Parathyroid adenoma (tissue), 2 donors: ENCODE measurements at regions not wholly inside any gene's neighbourhood (a gene's known extent, or its start where the extent isn't known, plus 50 kb on each side); places are given as distances from the start of the nearest gene placed in this dataset.

Experiments
- H2AFZ ChIP-seq: fragments of 300-600 bp; sonication (generic); one replicate; pipeline ENCODE4 v1.7.0; 2017; ENCODE audit warnings: antibody characterized with exemption, mild to moderate bottlenecking
- H3K27ac ChIP-seq: fragments of 300-600 bp; sonication (generic); one replicate; pipeline ENCODE4 v1.7.0; 2017
- H3K27me3 ChIP-seq: fragments of 300-600 bp; sonication (generic); one replicate; pipeline ENCODE4 v1.7.0; 2017; ENCODE audit warnings: low read length; ENCODE audit not compliant: control insufficient read depth, insufficient read depth
- H3K36me3 ChIP-seq: fragments of 300-600 bp; sonication (generic); one replicate; pipeline ENCODE4 v1.7.0; 2017; ENCODE audit warnings: low read length; ENCODE audit not compliant: control insufficient read depth, insufficient read depth
- H3K4me1 ChIP-seq: fragments of 300-600 bp; sonication (generic); one replicate; pipeline ENCODE4 v1.7.0; 2017; ENCODE audit warnings: control low read depth
- H3K4me2 ChIP-seq: fragments of 300-600 bp; sonication (generic); one replicate; pipeline ENCODE4 v1.7.0; 2017; ENCODE audit warnings: low read length
- H3K4me3 ChIP-seq: fragments of 300-600 bp; sonication (generic); one replicate; pipeline ENCODE4 v1.7.0; 2017; ENCODE audit warnings: low read depth, low read length
- H3K79me2 ChIP-seq: fragments of 300-600 bp; sonication (generic); one replicate; pipeline ENCODE4 v1.7.0; 2017; ENCODE audit warnings: control low read depth
- H3K9ac ChIP-seq: fragments of 300-600 bp; sonication (generic); one replicate; pipeline ENCODE4 v1.7.0; 2017; ENCODE audit warnings: mild to moderate bottlenecking
- H3K9me3 ChIP-seq: fragments of 300-600 bp; sonication (generic); one replicate; pipeline ENCODE4 v1.7.0; 2017; ENCODE audit warnings: low read length; ENCODE audit not compliant: control insufficient read depth
- TF ChIP-seq, protein P1 (sequence below): fragments of 300-600 bp; sonication (generic); IDR thresholded peaks from one replicate; pipeline ENCODE4 v1.7.0; 2017; ENCODE audit warnings: antibody characterized with exemption, mild to moderate bottlenecking
- donor health status: primary hyperparathyroidism.

DNA sequence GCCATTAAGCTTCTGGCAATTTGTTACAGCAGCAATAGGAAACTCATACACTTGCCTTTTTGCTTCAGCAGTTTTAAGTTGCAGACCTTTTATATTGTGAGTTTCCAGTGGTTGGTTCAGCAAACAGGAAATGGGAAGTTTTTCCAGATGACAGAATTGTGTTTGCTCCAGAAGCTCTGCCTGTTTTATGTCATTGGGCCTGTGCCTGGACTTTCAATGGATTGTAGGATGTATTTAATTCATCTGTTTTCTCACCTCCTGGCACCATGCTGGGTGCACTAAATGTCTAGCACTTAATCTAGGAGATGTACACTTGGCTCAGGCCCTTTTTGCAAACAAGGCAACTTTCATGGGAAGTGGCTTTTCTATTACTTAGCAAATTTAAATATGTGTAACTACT lies 100.4 kb upstream of the CLINT1 start:
- H2AFZ ChIP-seq: no peak overlapping the region
- TF ChIP-seq, protein P1, sequence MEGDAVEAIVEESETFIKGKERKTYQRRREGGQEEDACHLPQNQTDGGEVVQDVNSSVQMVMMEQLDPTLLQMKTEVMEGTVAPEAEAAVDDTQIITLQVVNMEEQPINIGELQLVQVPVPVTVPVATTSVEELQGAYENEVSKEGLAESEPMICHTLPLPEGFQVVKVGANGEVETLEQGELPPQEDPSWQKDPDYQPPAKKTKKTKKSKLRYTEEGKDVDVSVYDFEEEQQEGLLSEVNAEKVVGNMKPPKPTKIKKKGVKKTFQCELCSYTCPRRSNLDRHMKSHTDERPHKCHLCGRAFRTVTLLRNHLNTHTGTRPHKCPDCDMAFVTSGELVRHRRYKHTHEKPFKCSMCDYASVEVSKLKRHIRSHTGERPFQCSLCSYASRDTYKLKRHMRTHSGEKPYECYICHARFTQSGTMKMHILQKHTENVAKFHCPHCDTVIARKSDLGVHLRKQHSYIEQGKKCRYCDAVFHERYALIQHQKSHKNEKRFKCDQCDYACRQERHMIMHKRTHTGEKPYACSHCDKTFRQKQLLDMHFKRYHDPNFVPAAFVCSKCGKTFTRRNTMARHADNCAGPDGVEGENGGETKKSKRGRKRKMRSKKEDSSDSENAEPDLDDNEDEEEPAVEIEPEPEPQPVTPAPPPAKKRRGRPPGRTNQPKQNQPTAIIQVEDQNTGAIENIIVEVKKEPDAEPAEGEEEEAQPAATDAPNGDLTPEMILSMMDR: no peak
- no peak overlapping the region for H3K9ac ChIP-seq
- H3K79me2 ChIP-seq: no peaks in the 10 kb centered on the region
- H3K36me3 ChIP-seq: no peaks in the 10 kb centered on the region
- no peak overlapping the region for H3K4me2 ChIP-seq
- H3K9me3 ChIP-seq: no peaks in the 10 kb centered on the region
- H3K4me1 ChIP-seq: no peaks in the 10 kb centered on the region
- H3K27me3 ChIP-seq: no peaks in the 10 kb centered on the region
- H3K4me3 ChIP-seq: no peak overlapping the region
- H3K27ac ChIP-seq: no peak overlapping the region

GRCh38 chr5:157956271-157956885 lies 97.4 kb upstream of the CLINT1 start:
- no peaks in the 10 kb centered on the region for H3K9me3 ChIP-seq
- H3K4me2 ChIP-seq: no peak overlapping the region
- H3K4me3 ChIP-seq: no peak overlapping the region
- H3K4me1 ChIP-seq: no peaks in the 10 kb centered on the region
- TF ChIP-seq, protein P1: no peak
- no peaks in the 10 kb centered on the region for H3K79me2 ChIP-seq
- H3K27ac ChIP-seq: no peak overlapping the region
- no peaks in the 10 kb centered on the region for H3K36me3 ChIP-seq
- H2AFZ ChIP-seq: no peak overlapping the region
- no peaks in the 10 kb centered on the region for H3K27me3 ChIP-seq
- no peak overlapping the region for H3K9ac ChIP-seq

GRCh38 chr5:157955541-157956172 lies 96.7 kb upstream of the CLINT1 start:
- H3K4me1 ChIP-seq: no peaks in the 10 kb centered on the region
- no peaks in the 10 kb centered on the region for H3K79me2 ChIP-seq
- no peak overlapping the region for H3K4me3 ChIP-seq
- no peak overlapping the region for H3K9ac ChIP-seq
- no peak overlapping the region for H3K27ac ChIP-seq
- TF ChIP-seq, protein P1: no peak
- no peaks in the 10 kb centered on the region for H3K36me3 ChIP-seq
- no peaks in the 10 kb centered on the region for H3K27me3 ChIP-seq
- H2AFZ ChIP-seq: no peak overlapping the region
- H3K9me3 ChIP-seq: no peaks in the 10 kb centered on the region
- no peak overlapping the region for H3K4me2 ChIP-seq

GRCh38 chr5:157952374-157952685 lies 93.4 kb upstream of the CLINT1 start:
- no peaks in the 10 kb centered on the region for H3K36me3 ChIP-seq
- H3K79me2 ChIP-seq: no peaks in the 10 kb centered on the region
- H3K9ac ChIP-seq: no peak overlapping the region
- H3K4me1 ChIP-seq: peaks cover 5% of the 10 kb centered on the region
- no peaks in the 10 kb centered on the region for H3K9me3 ChIP-seq
- H3K4me3 ChIP-seq: no peak overlapping the region
- H2AFZ ChIP-seq: no peak overlapping the region
- TF ChIP-seq, protein P1: no peak
- H3K4me2 ChIP-seq: no peak overlapping the region
- no peaks in the 10 kb centered on the region for H3K27me3 ChIP-seq
- H3K27ac ChIP-seq: no peak overlapping the region
